ENCODE measurements at regions not wholly inside any gene's neighbourhood (a gene's known extent, or its start where the extent isn't known, plus 50 kb on each side); places are given as distances from the start of the nearest gene placed in this dataset.

DNA sequence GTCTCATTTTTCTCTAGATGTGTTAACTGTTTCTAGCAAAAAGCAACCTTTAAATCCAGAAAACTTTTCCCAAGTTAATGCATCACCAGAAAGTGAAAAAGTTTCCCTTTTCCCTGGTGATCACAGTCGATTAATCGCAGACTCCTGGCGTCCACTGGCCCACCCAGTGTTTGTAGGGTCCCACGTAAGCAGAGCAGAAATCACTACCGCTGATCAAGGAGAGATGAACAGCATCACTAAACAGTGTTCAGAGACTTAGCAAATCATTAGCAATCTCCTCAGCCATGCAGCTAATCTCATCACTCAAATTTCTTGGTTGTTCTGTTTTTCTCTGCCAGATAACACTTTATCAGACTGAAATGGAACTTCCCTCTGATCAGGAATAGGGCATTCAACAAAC lies 184.2 kb downstream of the EFNB2 start:
- TF ChIP-seq SRF (IDR thresholded peaks at IDR 0.05; ENCODE audit: low read depth) (no peak), EZH2phosphoT487 (IDR thresholded peaks at IDR 0.05; ENCODE audit: borderline replicate concordance) (no peak), SIN3A (IDR thresholded peaks at IDR 0.05; ENCODE audit: low read depth) (no peak), FOSL1 (IDR thresholded peaks at IDR 0.05; ENCODE audit: low read depth) (no peak), TCF7L2 (IDR thresholded peaks at IDR 0.05; ENCODE audit: borderline replicate concordance, extremely low read depth, insufficient read depth, insufficient read length) (no peak), POLR2A (IDR thresholded peaks at IDR 0.05; ENCODE audit: borderline replicate concordance, extremely low read depth, insufficient read depth, insufficient read length) (no peak), CBX3 (IDR thresholded peaks at IDR 0.05; ENCODE audit: low read depth) (no peak), POLR2AphosphoS5 (IDR thresholded peaks at IDR 0.05; ENCODE audit: low read depth, low read length) (no peak), JUND (IDR thresholded peaks at IDR 0.05) (no peak), REST (IDR thresholded peaks at IDR 0.05; ENCODE audit: low read depth) (no peak), ELF1 (IDR thresholded peaks at IDR 0.05; ENCODE audit: borderline replicate concordance, low read depth) (no peak), CEBPB (IDR thresholded peaks at IDR 0.05; ENCODE audit: low read depth) (no peak), ZFX (IDR thresholded peaks at IDR 0.05) (no peak), MAX (IDR thresholded peaks at IDR 0.05) (no peak), RAD21 (IDR thresholded peaks at IDR 0.05; ENCODE audit: low read depth) (no peak), SP1 (IDR thresholded peaks at IDR 0.05; ENCODE audit: low read depth) (no peak), ZNF274 (IDR thresholded peaks at IDR 0.05; ENCODE audit: low read depth, low read length) (no peak)
- TF ChIP-seq, protein P1, sequence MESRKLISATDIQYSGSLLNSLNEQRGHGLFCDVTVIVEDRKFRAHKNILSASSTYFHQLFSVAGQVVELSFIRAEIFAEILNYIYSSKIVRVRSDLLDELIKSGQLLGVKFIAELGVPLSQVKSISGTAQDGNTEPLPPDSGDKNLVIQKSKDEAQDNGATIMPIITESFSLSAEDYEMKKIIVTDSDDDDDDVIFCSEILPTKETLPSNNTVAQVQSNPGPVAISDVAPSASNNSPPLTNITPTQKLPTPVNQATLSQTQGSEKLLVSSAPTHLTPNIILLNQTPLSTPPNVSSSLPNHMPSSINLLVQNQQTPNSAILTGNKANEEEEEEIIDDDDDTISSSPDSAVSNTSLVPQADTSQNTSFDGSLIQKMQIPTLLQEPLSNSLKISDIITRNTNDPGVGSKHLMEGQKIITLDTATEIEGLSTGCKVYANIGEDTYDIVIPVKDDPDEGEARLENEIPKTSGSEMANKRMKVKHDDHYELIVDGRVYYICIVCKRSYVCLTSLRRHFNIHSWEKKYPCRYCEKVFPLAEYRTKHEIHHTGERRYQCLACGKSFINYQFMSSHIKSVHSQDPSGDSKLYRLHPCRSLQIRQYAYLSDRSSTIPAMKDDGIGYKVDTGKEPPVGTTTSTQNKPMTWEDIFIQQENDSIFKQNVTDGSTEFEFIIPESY (IDR thresholded peaks at IDR 0.05; ENCODE audit: extremely low read depth, insufficient replicate concordance, low read length): no peak
- TF ChIP-seq, protein P2, sequence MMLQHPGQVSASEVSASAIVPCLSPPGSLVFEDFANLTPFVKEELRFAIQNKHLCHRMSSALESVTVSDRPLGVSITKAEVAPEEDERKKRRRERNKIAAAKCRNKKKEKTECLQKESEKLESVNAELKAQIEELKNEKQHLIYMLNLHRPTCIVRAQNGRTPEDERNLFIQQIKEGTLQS (IDR thresholded peaks at IDR 0.05): no peak
- TF ChIP-seq, protein P3, sequence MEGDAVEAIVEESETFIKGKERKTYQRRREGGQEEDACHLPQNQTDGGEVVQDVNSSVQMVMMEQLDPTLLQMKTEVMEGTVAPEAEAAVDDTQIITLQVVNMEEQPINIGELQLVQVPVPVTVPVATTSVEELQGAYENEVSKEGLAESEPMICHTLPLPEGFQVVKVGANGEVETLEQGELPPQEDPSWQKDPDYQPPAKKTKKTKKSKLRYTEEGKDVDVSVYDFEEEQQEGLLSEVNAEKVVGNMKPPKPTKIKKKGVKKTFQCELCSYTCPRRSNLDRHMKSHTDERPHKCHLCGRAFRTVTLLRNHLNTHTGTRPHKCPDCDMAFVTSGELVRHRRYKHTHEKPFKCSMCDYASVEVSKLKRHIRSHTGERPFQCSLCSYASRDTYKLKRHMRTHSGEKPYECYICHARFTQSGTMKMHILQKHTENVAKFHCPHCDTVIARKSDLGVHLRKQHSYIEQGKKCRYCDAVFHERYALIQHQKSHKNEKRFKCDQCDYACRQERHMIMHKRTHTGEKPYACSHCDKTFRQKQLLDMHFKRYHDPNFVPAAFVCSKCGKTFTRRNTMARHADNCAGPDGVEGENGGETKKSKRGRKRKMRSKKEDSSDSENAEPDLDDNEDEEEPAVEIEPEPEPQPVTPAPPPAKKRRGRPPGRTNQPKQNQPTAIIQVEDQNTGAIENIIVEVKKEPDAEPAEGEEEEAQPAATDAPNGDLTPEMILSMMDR (IDR thresholded peaks at IDR 0.05 in 2 of 3, conservative IDR thresholded peaks at IDR 0.05 in 1 of 3; ENCODE audit: borderline replicate concordance in 1 of 3, insufficient read depth in 1 of 3, low read depth in 2 of 3, low read length in 2 of 3): no peak
- Histone ChIP-seq H3K9ac (ENCODE audit: low read length) (no peak overlapping the region), H3K27me3 (ENCODE audit: insufficient read depth, low read length) (no peaks in the 10 kb centered on the region), H3K4me3 (replicated peaks in 1 of 2; ENCODE audit: low read depth in 1 of 2, low read length in 2 of 2) (no peak overlapping the region), H3K79me2 (ENCODE audit: insufficient read depth, low read length) (no peaks in the 10 kb centered on the region), H3K36me3 (ENCODE audit: control insufficient read depth in 1 of 2, insufficient read depth in 2 of 2, low read length in 2 of 2) (no peaks in the 10 kb centered on the region), H3K9me2 (ENCODE audit: insufficient read depth) (no peaks in the 10 kb centered on the region), H3K4me1 (ENCODE audit: control insufficient read depth in 1 of 2, insufficient read depth in 2 of 2, low read length in 2 of 2) (peaks cover 27 to 47% of the 10 kb centered on the region in 2 experiments), H3K9me3 (ENCODE audit: control insufficient read depth in 1 of 2, insufficient read depth in 1 of 2, low read depth in 1 of 2, low read length in 2 of 2) (no peaks in the 10 kb centered on the region), H4K20me1 (ENCODE audit: insufficient read depth) (no peaks in the 10 kb centered on the region), H2AFZ (ENCODE audit: low read depth, low read length, poor library complexity, severe bottlenecking) (peak overlapping the region; percentile 70), H3K27ac (ENCODE audit: low read depth, low read length) (no peak overlapping the region), H3K4me2 (ENCODE audit: low read length) (no peak overlapping the region)
- intact Hi-C loops (cut with micrococcal nuclease): no loop called here
- RAD21 ChIA-PET (ENCODE audit: low non-redundant PET in 1 of 2, low total read pairs in 2 of 2, uncharacterized antibody in 2 of 2, unreplicated experiment in 2 of 2): no interaction called here
- CTCF ChIA-PET: no interaction called here
- no TSS peak for BruUV-seq (replicated peaks)
- ATAC-seq (no peak), DNase-seq (ENCODE audit: low read depth, low spot score) (no peak)
- POLR2A ChIA-PET: no interaction called here

All from HCT116 (cell line).